Amniotic epithelial cell (primary cell): ENCODE measurements at regions not wholly inside any gene's neighbourhood (a gene's known extent, or its start where the extent isn't known, plus 50 kb on each side); places are given as distances from the start of the nearest gene placed in this dataset.

ENCODE experiments used
- DNase-seq: peaks from one replicate; pipeline ENCODE4 v3.0.0-alpha.2; 2010; ENCODE audit warnings: low read depth

DNA sequence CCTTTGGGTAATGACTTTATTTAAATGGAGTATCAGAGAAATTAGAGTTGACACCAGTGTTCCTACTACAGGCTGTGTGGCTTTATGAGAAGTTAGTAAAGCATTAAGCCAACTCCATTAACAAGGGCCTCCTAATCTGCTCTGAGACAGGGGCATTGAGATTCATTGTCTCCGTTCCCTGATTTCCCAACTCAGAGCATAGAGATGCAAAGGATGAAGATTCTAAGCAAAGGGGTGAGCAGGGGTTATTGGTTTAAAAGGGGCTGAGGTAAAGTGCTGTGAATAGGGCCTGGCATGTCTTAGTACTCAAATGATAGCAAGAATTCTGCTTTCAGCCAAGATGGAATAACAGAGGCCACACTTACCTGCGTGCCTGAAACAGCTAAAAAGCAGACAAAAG lies 428.4 kb downstream of the PTPRU start:
- no peak for DNase-seq

DNA sequence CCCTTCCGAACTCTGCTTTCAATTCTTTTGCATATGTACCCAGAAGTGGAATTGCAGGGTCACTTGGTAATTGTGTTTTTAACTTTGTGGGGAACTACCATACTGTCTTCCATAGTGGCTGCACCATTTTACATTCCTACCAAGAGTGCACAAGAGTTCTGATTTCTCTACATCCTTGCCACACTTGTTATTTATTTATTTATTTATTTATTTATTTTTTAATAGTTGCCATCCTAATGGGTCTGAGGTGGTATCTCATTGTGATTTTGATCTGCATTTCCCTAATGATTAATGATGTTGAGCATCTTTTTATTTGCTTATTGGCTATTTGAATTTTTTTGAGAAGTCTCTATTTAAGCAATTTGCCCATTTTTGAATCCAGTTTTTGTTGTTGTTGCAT lies 422.4 kb downstream of the PTPRU start:
- DNase-seq, result no peak

- no peak for DNase-seq
Observed at GRCh38 chr1:29657816-29658215, 421.5 kb downstream of the PTPRU start.

DNA sequence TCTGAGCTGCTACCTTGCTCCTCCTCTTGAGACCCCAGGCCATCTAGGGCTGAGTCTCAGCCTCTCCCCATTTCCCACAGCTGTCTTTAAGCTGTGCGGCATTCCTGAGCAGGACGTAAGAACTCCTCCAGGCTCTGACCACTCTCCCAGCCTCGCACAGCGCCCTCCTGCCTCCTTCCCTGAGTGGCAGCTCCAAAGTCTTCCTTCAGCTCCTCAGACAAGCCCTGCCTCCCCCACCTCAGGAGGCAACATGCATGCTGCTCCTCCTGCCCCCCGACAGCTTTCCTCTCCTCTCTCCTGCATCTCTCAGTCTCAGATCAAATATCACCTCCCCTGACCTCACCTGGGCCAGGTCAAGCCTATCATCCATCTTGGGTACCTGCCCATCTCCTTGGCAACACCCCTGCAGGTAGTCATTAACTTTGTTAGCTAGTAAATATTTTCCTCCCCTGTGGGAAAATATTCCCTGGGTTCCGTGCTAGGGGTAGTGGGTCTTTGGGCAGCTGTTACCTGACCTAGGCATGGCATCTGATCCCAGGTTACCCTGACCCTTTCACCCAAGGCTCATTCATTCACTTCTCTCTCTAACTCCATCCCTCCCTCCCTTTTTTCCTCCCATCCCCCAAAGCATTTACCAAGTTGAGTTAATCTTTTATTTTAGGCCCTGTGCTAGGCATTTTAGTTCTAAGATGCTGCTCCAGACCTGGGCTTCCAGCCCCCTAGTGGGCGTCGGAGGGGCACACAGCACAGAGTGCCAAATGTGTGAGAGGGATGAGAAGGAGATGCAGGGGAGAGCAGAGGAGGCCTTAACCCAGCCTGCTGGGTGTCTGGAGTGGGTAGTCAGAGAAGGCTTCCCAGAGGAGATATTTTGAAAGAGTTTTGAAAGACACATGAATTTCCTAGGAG lies 419.9 kb downstream of the PTPRU start:
- DNase-seq, result no peak

DNA sequence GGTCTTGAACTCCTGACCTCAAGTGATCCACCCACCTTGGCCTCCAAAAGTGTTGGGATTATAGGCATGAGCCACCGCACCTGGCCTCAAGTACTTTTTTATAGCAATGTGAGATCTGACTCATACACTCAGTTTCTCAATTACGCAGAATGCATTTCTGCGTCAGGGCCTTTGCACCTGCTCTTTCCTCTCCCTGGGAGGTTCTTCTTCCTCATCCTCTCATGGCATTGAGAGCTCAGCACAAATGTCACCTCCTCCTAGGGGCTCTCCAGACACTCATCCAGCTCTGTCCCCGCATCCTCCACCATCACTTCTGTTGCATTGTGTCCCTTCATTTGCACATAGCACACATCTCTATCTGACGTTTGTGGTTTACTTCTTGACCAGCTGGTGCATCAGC lies 418.8 kb downstream of the PTPRU start:
- DNase-seq, result no peak

DNA sequence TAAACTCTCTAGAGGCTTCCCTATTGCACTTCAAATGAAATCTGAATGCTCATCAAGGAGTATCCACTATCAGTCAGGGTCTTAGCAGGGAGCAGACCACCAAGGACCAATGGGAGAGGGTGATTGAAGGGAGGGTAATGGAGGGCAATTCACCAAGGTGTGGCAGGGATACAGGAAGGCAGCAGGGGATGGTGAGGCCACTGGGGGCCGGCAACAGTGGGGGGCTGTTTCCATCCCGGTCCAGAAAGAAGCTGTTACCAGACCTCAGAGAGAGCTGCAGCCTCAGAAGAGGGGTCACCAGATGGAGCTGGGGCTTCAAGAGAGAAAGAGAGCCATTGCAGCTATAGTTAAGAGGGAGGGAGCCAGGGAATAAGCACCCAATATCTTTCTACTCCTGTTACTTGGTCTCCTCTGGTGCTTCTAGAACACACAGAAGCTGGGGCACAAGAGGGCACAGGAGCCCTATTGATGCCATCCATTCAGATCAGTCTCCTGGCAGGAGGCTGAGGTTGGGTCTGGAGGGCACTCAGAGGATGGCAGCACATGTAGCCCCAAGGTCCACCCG lies 417.6 kb downstream of the PTPRU start:
- DNase-seq, result no peak

GRCh38 chr1:29653034-29653810 lies 416.9 kb downstream of the PTPRU start:
- DNase-seq, result no peak

- DNase-seq, result no peak
Observed at GRCh38 chr1:29651684-29652665, 415.7 kb downstream of the PTPRU start.

DNA sequence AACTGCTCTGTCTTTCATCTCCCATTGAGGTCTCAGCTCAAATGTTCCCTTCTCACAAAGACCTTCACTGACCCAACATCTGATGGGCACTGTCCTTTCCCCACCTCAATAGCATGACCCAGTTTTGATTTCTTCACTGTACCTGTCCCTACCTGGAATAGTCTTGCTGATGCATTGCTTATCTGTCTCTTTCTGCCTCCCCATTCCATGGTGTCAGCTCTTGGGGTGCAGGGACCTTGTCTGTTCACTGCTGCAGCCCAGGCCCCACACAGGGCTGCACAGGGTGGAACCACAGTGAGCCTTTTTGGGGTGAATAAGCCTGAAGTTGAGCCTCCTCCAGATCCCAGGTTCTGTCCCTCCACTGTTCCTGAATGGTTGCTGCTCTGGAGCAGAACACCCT lies 414.9 kb downstream of the PTPRU start:
- DNase-seq, result no peak

GRCh38 chr1:29650476-29650875 lies 414.2 kb downstream of the PTPRU start:
- no peak for DNase-seq

DNA sequence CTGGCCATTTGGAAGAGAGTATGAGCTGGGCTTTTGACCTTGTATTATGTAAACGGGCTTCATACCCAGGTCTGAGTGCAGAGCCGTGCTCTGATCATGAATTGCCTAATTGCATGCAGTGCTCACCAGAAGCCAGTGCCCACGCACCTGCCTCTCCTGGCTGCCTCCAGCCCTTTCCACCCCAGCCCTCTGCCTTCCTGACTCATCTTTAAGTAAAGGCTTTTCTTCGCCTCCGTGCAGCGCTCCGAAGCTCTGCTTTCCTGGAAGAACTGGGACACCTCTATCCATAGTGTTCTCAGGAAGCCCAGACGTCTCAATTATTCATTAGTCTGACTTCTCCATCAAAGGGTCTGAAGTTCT lies 413.7 kb downstream of the PTPRU start:
- DNase-seq, result no peak

DNA sequence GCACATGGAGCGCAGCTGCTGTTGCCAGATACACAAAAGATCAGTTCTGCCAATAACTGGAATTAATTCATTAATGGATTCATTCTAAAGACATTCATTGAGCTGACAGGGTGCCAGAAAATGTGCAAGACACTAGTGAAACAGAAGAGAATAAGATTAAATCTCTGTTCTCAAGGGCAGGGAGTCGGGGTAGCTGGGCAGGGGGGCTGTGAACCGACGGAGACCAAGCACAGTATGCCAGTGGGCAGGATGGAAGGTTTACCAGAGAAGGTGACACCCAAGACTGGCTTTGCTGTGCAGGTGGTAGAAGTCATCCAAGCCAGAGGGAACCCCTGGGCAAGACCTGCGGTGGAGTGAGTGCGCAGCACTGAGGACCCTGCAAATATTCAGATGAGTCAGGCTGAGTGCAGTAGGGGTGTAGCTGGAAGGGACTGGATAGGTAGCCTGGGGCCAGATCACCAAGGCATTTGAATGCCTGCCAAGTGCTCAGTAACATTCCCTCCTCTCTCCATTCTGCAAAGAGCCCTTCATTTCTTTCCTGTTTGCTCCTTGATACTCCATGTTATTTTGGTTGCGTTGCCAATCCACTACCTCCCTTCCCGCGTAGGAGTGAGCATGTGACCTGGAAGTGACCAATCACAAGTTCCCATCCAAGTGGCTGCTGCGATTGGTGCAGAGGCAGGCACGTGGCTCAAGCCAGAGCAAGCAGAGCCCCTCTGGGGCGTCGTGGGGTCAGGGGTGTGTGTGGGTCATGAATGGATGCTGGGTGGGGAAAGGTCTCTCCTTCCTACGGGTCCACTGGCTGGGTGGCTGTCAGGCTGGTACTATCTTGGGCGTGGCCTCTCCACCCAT lies 413.1 kb downstream of the PTPRU start:
- DNase-seq, result no peak

GRCh38 chr1:29648798-29649188 lies 412.5 kb downstream of the PTPRU start:
- no peak for DNase-seq

- no peak for DNase-seq
Observed at GRCh38 chr1:29648026-29648425, 411.7 kb downstream of the PTPRU start.

GRCh38 chr1:29647581-29647980 lies 411.3 kb downstream of the PTPRU start:
- peak; percentile 57 for DNase-seq

DNA sequence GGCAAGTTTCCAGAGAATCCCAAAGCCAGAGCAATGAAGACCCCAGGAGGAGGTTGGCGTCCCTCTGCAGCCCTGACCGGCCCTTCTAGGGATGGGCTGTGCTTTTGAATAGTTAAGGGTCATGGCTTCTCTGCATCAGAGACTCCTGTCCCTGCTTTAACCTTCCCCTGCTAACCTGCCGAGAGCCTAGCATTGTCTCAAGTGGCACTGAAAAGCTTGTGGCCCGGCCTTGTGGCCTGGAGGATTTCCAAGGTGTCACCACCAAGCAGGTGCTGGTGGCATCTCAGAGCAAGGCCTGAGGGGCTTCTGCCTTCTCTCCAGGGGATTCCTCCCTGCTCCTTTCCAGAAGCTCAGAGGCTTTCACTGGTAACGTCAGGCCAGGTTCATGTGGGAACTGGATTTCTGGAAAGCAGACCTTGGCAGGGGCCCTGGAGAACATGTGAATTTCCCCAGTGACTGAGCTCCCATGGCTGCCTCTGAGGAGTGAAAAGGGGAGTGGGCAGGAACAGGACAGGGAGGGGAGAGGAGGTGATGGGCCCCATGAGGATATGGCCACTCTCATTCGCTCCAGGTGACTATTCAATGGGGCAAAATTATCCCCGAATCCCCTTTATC lies 409.9 kb downstream of the PTPRU start:
- no peak for DNase-seq

GRCh38 chr1:29645586-29645985 lies 409.3 kb downstream of the PTPRU start:
- DNase-seq, result no peak

DNA sequence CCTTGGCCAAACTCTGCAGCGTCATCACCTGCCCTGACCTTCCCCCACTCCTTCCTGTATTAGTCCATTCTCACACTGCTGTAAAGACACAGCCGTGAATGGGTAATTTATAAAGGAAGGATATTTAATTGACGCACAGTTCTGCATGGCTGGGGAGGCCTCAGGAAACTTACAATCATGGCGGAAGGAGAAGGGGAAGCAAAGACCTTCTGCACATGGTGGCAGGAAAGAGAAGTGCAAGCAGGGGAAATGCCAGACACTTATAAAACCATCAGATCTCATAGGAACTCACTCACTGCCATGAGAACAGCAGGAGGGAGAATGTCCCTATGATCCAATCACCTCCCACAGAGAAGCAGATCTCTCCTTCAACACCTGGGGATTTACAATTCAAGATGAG lies 408.5 kb downstream of the PTPRU start:
- DNase-seq, result no peak

DNA sequence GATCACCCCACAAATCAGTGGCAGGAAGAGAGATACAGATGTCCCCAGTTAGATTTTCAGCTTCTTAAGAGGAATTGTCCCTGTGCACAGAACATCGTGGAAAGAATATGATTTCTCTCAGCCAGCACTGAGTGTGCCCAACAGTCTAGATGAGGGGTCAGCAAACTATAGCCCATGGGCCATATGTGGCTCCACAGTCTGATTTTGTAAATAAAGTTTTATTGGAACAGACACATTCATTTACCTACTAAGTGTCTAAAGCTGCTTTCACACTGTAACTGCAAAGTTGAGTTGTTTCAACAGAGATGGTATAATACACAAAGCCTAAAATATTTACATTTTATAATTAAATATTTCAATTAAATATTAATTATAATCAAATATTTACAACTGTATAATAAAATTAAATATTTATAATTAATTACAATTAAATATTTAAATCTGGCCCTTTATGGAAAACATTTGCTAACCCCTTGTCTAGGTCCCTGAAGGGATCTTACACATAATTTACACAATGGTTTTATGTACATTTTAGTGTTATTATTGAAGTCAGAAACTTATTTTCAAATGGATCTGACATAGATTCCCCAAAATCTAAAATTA lies 407.6 kb downstream of the PTPRU start:
- DNase-seq, result no peak

DNA sequence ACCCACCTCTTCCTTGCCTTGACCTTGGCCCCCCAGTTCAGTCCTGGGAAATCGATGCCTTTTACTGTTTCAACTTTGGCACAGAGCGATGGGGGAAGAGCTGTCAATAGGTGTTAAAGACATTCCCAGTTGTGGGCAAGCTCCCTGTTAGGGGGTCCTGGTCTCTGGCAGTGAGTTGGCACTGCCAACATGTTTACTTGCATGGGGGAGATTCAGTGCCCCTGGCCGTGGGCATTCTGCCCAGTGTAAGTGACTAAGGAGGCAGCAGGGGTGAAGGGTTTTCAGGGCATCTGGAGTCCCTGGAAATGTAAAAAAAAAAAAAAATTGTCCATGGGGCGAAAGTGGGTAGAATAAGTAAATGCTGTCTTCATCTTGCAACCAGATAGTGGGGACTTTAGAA lies 407.0 kb downstream of the PTPRU start:
- DNase-seq, result no peak
